Muscle of arm (tissue), 1 donor: ENCODE measurements at regions not wholly inside any gene's neighbourhood (a gene's known extent, or its start where the extent isn't known, plus 50 kb on each side); places are given as distances from the start of the nearest gene placed in this dataset.
"Not testable (repeated sequence)": the region's sequence is repeated elsewhere in the genome, so short reads cannot be mapped to it uniquely, and the experiment has no call there.

Experiments
- DNase-seq: peaks from one replicate; pipeline ENCODE4 v3.0.0-alpha.2; 2013

DNA sequence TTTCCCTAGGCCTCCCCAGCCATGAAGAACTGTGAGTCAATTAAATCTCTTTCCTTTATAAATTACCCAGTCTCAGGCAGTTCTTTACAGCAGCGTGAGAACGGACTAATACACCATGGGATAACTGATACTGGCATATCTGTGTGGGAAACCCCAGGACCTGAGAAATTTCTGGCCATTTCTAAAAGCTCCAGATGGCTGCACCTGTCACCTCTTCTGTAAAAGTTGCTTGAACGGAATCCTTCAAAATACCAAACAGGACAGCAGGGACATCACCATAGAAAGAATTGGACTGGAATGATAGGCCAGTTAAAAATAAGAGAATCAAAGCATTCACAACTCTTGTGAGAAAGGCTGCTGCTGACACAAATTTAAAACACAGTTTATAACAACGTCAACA is 134.0 kb upstream of the FOXD4L5 start:
- DNase-seq = not testable (repeated sequence)

DNA sequence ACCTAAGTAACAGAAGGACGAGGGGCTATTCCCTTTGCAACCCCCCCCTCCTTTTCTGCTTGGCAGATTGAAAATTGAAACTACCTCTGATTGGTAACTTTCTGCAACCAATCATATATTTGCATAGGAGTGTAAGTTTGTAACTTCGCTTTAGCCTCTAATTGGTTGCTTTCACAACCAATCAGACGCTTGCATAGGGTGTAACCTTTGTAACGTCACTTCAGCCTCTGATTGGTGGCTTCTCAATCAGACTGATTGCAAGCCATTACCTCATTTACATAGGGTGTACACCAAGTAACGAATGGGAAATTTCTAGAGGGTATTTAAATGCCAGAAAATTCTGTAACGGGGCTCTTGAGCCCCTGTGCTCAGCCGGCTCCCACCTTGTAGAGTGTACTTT is 131.9 kb upstream of the FOXD4L5 start:
- not testable (repeated sequence) for DNase-seq

DNA sequence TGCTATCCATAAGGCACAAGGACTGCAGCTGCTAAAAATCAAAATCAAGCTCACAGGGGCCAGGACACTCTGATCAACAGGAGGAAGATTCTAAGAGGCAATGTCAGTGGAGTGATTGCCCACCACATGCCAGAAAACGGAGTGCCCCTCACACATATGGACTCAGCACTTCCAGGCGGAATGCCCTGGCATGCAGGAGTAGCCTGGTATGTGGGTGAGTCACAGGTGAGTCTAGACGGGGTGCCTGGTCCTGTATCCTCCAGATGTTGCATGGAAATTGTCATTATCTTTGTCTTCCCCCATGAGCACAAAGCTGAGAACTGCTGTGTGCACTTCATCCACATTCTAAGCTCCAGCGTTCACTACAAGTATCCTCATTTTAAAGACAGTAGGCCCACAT is 129.2 kb upstream of the FOXD4L5 start:
- not testable (repeated sequence) for DNase-seq

DNA sequence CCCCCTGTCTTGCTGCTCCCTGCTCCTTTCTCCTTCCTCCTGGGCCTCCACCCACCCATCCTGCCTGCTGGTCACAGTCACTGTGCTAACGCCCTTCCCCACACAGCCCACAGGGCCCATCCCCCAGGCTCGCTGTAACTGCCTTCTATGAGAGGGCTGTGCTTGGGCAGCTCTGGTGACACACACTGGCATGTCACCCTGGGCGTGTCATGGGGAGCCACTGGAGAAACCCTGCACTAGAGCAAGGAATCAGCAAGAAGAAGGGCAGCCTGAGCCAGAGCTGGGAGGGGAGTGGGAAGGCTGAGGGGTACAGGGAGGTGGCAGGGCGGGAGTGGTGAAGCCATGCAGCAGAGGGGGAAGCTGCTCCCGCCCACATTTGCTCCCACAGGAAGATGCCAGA is 128.4 kb upstream of the FOXD4L5 start:
- DNase-seq = not testable (repeated sequence)

DNA sequence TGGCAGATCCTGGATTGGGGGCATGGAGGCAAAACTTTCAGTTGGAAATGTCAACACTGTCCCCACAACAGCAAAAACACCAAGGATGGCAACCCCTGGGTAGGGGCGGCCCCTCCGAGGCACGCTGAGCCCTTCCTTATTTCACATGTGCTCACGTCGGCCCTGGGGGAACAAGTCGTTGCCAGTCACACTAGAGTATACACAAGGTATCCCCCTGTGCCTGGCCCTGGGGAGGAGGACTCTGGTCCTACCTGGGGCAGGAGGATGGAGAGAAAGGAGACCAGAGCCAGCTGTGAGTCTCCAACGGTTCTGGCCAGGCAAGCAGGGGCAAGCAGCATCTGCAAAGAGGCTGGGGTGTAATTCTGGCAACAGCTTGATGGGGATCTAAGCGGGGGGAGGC is 126.9 kb upstream of the FOXD4L5 start:
- DNase-seq = no peak

DNA sequence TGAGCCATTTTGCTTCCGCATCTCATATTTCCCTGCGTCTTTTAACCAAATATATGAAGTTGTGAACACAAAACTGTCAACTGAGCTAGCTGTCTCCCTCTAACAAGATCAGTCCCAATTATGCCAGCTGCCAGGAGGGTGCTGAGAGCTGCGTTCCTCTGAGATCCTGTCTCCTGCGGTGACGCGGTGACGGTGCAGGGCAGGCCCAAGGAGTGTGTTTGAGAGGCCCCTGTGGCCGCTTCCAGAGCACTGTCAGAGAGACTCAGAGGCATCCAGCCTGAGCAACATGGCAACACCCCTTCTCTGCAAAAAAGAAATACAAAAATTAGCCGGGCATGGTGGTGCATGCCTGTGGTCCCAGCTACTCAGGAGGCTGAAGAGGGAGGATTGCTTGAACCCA is 126.3 kb upstream of the FOXD4L5 start:
- DNase-seq = no peak

DNA sequence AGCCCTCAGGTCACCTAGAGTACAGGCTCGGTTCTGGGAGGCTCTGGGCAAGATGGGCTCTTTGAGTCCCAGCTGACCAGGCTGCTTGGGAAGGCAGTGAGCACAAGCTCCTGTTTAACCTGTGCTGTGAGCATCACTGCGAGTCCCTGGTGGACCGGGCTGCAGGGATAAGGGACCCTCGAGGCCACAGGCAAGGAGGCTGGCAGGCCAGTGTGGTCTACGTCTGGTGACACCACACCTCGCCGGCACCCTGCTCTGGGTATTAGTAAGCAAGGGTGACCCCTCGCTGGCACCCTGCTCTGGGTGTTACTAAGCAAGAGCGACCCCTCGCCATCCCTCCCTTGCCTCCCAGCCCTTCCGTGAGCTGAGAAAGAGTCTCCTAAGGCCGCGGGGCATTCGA is 125.9 kb upstream of the FOXD4L5 start:
- DNase-seq = no peak

DNA sequence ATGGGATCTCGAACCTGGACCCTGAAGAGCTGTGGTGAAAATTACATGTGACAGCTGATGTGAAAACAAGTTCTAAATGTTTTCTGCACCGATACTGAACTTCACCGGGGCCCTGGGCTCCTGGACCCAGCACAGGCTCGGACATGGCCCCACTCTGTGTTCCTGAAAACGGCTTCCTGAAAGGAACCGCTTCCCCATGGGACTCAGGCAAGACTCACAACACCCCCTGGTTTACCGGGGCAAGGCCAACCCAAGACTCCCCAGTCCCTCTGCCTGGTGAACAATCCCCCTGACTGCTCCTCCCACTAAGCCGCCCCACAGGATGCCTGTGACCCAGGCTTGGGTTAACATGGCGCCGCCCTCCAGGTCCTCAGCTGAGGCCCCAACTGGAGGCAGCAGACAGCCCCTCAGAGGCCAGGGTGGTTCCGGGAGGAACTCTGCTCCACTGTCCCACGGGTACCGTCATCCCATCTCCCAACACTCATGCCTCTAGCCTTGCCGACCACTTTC is 124.5 kb upstream of the FOXD4L5 start:
- DNase-seq = no peak

DNA sequence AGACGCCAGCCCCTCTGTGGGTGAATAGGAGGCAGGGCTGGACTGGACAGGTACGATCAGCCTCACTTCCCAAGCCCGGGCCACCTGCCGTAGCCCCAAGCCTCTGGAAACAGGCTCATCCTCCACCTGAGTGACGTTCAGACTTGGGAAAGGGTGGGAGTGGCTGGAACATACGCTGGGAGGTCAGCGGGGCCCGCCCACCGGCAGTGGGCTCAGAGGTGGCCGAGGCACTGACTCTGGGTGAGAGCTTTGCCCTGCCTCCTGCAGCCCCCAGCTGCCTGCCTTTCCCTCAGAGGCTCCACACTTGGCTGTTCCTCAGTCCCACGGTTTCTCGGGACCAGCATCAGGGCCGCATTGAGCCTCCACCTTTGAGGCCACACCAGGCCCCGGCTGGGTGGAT is 123.8 kb upstream of the FOXD4L5 start:
- DNase-seq = not testable (repeated sequence)

DNA sequence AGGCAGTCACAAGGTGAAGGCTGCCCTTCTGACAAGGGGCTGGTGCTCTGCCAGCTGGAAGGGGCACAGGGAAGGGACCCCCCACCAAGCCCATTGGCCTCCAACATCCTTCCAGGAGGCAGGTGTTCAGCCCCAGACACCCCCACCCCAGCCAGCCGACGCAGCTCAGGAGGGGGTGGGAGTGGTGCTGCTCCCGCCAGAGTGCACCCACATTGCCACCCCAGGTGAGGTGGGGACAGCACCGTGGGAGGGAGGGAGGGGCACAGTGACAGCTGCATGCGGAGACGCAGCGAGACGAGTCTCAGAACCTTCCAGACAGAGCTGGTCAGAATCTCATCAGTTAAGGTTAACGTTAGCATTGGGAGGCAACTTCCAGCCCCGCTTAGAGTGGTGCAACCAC is 121.6 kb upstream of the FOXD4L5 start:
- not testable (repeated sequence) for DNase-seq

DNA sequence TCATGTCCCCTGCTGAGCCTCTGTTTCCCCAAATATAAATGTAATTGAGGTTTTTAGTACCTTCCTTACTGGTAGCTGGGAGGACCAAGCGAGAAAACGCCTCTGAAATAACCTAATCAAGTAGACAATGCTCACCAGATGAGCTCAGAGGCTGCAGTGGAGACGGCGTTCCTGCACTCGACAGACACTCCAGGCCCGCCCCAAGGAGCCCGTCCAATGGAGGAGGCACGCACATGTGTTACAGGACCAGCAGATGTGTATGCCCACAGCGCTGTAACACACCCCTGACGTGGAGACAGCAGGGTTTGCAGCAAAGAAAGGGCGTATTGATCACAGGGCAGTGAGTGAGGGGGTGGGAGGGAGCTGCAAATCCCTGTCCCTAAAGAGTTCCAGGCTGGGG is 120.8 kb upstream of the FOXD4L5 start:
- DNase-seq = not testable (repeated sequence)

DNA sequence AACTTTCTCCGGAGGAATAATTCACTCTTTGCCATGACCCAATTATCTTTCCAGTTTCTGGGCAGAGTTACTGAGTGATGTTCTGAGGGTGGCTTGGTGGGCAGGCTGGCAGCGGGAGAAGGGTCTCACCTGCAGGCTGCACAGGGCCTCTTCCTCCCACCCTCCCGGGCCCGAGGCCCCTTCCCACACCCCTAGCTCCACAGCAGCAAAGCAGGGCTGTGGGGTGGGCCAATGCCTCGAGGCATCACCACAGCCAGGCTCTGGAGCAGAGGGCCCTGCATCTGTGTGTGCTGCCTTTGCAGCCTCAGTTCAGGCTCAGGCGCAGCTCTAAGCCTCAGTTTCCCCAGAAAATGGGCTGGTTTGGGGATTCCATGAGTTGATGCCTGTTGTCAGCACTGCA is 120.2 kb upstream of the FOXD4L5 start:
- DNase-seq = no peak

DNA sequence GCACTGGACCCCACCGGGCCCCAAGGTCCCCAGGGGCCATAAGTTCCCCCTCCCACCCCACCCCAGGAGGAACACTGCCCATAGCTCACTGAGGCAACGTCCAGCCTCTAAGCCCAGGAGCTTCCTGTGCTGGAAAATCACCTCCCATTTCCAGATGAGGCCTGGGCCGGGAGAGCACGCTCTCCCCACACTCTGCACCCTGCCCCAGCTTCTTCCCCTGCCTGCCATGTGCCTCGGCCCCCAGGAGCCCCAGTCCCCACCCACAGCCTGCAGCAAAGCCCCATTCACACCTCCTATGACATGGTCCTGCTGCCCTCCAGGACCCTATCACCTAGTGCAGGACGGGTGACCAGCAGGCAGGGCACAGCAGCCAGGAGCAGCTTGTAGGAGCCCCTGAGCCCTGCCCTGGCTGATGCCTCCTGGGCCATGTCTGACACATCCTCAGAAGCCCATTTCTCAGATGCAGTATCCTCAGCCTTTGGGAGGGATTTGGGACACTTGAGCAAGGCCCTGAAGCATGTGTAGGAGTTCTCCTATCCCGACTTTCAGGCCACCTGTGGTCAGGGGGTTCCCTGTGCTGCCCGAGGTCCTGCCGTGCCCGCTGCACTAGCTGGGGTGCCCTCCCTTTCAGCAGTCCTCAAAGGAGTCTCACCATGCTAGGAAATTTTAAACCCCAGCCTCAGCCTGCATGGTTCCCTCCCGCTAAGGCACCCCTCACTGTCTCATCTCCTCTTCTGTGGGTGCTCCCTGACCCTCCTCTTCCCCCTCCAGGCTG is 119.4 kb upstream of the FOXD4L5 start:
- DNase-seq = no peak

DNA sequence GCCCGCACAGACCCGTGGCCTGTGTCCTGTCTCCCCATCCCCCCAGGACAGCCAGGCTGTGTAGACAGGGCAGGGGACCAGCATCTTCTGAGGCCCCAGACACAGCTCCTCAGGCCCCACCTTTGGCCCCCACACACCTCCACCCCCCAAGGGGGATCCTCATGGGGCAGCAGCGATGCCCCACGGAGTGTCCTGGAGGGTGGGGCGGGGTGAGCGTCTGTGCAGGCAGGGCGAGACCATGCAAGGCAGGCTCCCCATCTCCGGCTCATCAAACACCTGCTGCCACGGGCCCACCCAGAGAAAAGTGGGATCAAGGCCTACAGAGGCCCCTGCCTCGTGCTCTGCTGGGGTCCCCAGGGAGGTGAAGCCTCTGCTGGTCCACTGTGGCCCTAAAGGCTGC is 118.7 kb upstream of the FOXD4L5 start:
- DNase-seq = no peak

DNA sequence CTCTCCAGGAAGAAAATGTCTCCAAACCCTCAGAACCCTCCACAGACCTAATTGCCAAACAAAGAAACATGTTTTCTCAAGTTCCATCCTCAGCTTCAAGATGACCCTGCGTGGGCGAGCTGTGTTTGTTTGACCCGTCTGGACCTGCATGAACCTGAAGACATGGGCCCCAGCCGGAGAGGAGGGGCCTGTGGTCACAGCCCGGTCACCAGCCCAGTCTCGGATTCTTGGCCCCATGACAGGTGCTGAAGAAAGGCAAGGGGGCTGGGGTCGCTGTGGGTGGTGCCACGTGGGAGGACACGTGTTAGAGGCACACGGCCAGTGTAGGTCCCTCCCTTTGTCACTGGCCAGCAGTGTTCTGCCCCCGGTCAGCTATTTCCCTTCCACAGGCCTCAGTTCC is 118.1 kb upstream of the FOXD4L5 start:
- DNase-seq = not testable (repeated sequence)

DNA sequence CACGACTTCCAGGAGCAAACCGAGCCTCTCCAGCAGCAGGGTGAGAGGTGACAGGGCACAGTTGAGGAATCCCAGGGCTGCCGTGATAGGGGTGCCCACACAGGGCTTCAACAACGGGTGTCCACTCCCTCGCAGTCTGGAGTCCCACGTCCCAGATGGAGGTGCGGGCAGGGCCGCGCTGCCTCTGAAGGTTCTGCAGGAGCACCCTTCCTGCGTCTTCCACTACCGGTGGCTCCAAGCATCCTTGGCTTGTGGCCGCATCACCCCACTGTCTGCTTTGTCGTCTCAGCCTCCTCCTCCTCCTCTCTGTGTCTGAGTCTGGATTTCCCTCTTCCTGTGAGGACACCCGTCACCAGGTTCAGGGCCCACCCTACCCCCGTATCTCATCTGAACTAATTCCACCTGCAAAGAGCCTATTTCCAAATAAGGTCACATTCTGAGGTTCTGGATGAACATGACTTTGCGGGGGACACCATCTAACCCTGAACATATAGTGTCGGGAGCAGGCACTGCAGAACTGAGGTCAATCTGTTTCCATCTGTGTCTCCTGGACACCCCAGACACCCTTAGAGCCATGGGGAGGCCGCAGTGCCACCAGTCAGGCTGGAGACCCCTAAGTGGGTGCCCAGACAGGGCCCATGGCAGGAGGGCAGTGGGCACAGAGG is 117.3 kb upstream of the FOXD4L5 start:
- not testable (repeated sequence) for DNase-seq

DNA sequence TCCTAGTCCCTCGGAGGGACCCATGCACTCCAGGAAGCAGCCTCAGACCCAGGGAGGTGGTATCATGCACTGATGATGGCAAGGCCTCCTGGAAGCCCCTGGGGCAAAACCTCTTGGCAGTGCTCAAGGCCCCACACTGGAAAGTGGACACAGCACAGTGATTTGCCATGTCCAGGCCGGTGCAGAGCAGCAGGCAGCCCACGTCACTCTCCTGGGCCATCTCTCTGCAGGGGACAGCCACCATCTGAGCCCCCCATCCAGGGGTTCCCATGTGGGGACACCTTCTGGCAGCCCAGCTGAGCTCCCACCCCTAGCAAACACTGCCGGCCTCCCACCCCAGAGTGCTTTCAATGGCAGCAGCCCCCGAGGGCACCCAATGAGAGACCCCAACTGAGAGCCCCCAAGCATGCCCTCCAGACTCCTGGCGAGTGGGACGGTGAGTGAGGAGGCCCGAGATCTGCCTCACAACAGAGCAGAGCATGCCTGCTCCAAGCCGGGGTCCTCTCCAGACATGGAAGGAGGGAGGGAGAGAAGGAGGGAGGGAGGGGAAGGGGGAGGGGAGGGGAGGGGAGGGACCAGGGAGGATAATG is 116.5 kb upstream of the FOXD4L5 start:
- DNase-seq = not testable (repeated sequence)

DNA sequence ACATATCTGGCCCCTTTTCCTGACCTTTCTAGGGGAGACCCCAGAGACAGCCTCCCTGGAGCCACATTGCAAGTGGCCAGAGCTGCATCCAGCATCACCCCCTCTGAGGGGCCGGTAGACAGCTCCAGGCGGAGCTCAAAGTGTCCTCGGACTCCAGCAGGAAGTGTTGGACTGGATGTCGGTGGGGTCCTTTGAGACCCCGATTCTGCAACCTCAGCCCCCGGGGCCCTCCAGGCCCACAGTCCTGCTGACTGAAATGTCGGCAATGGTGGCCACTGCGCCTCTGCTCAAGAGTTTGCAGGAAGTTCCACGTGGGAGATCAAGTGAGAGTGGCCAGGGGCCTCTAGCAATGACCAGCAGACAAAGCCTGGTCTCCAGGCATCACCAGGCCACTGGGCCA is 115.9 kb upstream of the FOXD4L5 start:
- no peak for DNase-seq

DNA sequence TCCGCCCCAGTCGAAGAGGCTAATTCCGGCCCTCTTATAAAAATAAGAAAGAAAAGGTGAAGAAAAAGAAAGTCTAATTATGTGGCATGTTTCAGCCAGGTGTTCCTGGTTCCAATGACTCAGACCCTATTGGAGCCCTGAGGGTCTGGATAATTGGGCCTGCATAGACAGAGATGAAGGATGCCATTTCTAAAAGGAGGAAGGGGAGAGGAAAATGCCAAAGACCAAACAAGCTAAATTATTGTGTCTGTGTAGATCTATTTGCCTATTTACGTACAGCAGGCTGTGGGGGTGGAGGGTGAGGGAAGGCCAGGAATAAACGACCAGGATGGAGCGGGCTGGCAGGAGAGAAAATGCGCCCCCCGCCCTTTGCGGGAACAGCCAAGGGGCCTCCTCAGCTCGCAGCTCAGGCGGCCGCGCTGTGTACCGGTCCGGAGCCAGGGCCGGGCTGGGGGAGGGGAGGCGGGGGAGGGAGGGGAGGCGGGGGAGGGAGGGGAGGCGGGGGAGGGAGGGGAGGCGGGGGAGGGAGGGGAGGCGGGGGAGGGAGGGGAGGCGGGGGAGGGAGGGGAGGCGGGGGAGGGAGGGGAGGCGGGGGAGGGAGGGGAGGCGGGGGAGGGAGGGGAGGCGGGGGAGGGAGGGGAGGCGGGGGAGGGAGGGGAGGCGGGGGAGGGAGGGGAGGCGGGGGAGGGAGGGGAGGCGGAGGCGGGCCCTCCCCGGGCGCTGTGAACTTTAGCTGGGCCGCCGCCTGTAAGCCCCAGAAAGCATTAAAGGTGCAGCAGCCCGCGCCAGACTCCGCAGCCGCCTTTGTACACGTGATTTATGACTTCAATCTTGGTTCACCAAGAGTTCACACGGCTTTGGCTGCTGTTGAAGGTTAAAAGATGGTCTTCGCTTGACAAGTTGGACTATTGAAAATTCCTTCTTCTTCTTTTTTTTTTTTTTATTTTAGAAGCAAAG is 113.0 kb upstream of the FOXD4L5 start:
- DNase-seq = not testable (repeated sequence)

DNA sequence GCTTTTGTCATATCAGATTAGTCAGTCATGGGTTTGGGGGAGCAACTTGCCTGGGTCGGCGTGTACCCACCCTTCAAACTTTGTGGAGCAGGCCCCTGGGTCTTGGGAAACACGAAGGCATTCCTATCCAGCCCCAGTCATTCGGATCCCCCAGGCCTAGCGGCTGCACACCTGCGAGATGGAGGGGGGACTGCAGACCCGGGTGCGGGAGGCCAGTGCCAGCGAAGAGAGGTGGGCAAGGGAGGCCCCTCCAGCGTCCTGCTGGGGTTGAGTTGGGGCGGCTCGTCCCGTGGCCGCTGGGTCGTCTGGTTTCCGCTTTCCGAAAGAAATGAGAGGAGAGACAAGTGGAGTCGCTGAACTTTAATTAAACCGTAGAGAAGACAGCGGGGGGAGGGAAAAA is 112.2 kb upstream of the FOXD4L5 start:
- DNase-seq = not testable (repeated sequence)

DNA sequence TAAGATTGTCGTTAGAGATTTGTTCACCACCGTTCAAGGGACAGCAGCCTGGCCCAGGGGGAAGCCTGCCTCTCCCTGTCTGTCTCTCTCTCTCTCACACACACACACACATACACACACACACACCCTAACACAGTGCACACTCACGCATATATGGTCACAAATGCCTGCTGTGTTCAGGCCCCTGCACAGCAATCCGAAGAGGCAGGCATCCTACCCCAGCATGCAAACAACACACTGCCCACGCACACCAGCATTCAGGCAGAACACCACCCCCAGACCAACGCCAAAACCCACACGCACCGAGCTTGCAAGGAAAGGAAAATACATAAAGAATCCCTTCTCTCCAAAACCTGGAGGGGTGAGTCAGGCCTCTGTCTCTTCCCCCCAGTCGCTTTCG is 111.6 kb upstream of the FOXD4L5 start:
- not testable (repeated sequence) for DNase-seq

DNA sequence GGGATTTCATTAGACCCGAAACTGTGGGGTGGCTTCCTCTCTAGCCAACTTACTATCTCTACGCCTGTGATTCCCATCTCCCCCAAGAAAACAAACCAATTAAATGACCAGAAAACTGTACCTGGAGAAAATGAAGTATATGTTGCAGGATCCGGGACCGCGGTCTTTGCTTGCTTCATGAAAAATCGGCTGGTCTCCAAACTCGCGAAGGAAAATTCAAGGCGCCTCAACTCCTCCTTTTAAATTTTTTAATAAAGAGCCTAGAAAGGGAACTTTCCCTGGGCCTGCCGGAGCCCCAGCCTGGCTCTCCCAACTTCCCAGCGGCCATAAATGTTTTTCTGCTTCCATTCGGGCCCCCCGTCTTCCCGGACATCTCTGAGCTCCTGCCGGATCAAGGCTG is 110.8 kb upstream of the FOXD4L5 start:
- not testable (repeated sequence) for DNase-seq
